Keratinocyte (primary cell): ENCODE measurements at regions not wholly inside any gene's neighbourhood (a gene's known extent, or its start where the extent isn't known, plus 50 kb on each side); places are given as distances from the start of the nearest gene placed in this dataset.

Experiments
- EZH2 ChIP-seq: IDR thresholded peaks from one replicate; pipeline ENCODE4 v1.6.1; 2012; ENCODE audit warnings: inconsistent platforms, mild to moderate bottlenecking, low read length, moderate library complexity
- TF ChIP-seq, protein P1 (sequence below), 3 experiments: IDR thresholded peaks in 1 of 3; conservative IDR thresholded peaks in 1 of 3; optimal IDR thresholded peaks in 1 of 3; 2 replicates in 2 of 3; 3 replicates in 1 of 3; pipeline versions ENCODE3 to v1.5.1; 2011; ENCODE audit warnings: low read length in 3 of 3, mild to moderate bottlenecking in 3 of 3, moderate library complexity in 2 of 3, control low read depth in 1 of 3, inconsistent platforms in 1 of 3; ENCODE audit not compliant: insufficient read depth in 2 of 3; ENCODE audit errors: extremely low read depth in 1 of 3

- TF ChIP-seq, protein P1, sequence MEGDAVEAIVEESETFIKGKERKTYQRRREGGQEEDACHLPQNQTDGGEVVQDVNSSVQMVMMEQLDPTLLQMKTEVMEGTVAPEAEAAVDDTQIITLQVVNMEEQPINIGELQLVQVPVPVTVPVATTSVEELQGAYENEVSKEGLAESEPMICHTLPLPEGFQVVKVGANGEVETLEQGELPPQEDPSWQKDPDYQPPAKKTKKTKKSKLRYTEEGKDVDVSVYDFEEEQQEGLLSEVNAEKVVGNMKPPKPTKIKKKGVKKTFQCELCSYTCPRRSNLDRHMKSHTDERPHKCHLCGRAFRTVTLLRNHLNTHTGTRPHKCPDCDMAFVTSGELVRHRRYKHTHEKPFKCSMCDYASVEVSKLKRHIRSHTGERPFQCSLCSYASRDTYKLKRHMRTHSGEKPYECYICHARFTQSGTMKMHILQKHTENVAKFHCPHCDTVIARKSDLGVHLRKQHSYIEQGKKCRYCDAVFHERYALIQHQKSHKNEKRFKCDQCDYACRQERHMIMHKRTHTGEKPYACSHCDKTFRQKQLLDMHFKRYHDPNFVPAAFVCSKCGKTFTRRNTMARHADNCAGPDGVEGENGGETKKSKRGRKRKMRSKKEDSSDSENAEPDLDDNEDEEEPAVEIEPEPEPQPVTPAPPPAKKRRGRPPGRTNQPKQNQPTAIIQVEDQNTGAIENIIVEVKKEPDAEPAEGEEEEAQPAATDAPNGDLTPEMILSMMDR (optimal IDR thresholded peaks at IDR 0.05 in 1 of 3, IDR thresholded peaks at IDR 0.05 in 1 of 3, conservative IDR thresholded peaks at IDR 0.05 in 1 of 3; ENCODE audit: extremely low read depth in 1 of 3, insufficient read depth in 2 of 3, low read length in 3 of 3) = no peak
- TF ChIP-seq EZH2 = no peak
These were observed 524.9 kb downstream of the SLITRK5 start for GRCh38 chr13:88196106-88196505.
